Mucosa of stomach (tissue), 1 donor: ENCODE measurements at regions not wholly inside any gene's neighbourhood (a gene's known extent, or its start where the extent isn't known, plus 50 kb on each side); places are given as distances from the start of the nearest gene placed in this dataset.

ENCODE experiments used
- H3K27me3 ChIP-seq: one replicate; pipeline ENCODE4 v1.7.0; 2013; ENCODE audit warnings: mild to moderate bottlenecking, low read length; ENCODE audit not compliant: control insufficient read depth, insufficient read depth
- H3K36me3 ChIP-seq: one replicate; pipeline ENCODE4 v1.7.0; 2013; ENCODE audit warnings: low read length; ENCODE audit not compliant: control insufficient read depth, insufficient read depth
- H3K4me1 ChIP-seq: one replicate; pipeline ENCODE4 v1.7.0; 2013; ENCODE audit warnings: mild to moderate bottlenecking, low read length; ENCODE audit not compliant: control insufficient read depth, insufficient read depth
- H3K4me3 ChIP-seq: one replicate; pipeline ENCODE4 v1.7.0; 2013; ENCODE audit warnings: low read length
- H3K9ac ChIP-seq: one replicate; pipeline ENCODE4 v1.7.0; 2013; ENCODE audit warnings: mild to moderate bottlenecking, low read length, moderate library complexity
- H3K9me3 ChIP-seq: one replicate; pipeline ENCODE4 v1.7.0; 2013; ENCODE audit warnings: mild to moderate bottlenecking, low read length, moderate library complexity; ENCODE audit not compliant: control insufficient read depth
- donor health status: Pancreatic carcinoma.

- no peaks in the 10 kb centered on the region for H3K4me1 ChIP-seq
- H3K9ac ChIP-seq: no peak overlapping the region
- no peaks in the 10 kb centered on the region for H3K9me3 ChIP-seq
- no peaks in the 10 kb centered on the region for H3K27me3 ChIP-seq
- no peak overlapping the region for H3K4me3 ChIP-seq
- no peaks in the 10 kb centered on the region for H3K36me3 ChIP-seq
Observed at GRCh38 chr15:97045666-97046421, 715.3 kb downstream of the NR2F2 start.

- Histone ChIP-seq H3K36me3 (no peaks in the 10 kb centered on the region), H3K9ac (no peak overlapping the region), H3K9me3 (no peaks in the 10 kb centered on the region), H3K4me3 (no peak overlapping the region), H3K4me1 (no peaks in the 10 kb centered on the region), H3K27me3 (no peaks in the 10 kb centered on the region)
Observed at GRCh38 chr15:97052513-97052912, 722.0 kb downstream of the NR2F2 start.

DNA sequence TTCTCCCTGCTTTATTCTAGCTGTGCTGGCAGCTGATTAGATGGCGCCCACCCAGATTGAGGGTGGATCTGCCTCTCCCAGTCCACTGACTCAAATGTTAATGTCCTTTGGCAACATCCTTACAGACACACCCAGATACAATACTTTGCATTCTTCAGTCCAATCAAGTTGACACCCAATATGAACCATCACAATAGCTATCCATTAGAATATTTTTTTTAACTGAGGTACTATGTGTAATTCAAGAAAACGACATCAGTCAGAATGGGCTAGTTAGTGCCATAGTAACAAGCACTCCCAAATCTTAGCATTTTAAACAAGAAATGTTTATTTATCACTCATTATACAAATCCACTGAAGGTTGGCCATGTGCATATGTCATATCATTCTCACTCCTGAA is 723.1 kb downstream of the NR2F2 start:
- Histone ChIP-seq H3K36me3 (no peaks in the 10 kb centered on the region), H3K27me3 (no peaks in the 10 kb centered on the region), H3K9me3 (no peaks in the 10 kb centered on the region), H3K9ac (no peak overlapping the region), H3K4me3 (no peak overlapping the region), H3K4me1 (no peaks in the 10 kb centered on the region)

GRCh38 chr15:97057503-97057902 is 727.0 kb downstream of the NR2F2 start:
- H3K36me3 ChIP-seq: no peaks in the 10 kb centered on the region
- no peaks in the 10 kb centered on the region for H3K9me3 ChIP-seq
- H3K4me1 ChIP-seq: no peaks in the 10 kb centered on the region
- H3K27me3 ChIP-seq: no peaks in the 10 kb centered on the region
- H3K4me3 ChIP-seq: no peak overlapping the region
- H3K9ac ChIP-seq: no peak overlapping the region

DNA sequence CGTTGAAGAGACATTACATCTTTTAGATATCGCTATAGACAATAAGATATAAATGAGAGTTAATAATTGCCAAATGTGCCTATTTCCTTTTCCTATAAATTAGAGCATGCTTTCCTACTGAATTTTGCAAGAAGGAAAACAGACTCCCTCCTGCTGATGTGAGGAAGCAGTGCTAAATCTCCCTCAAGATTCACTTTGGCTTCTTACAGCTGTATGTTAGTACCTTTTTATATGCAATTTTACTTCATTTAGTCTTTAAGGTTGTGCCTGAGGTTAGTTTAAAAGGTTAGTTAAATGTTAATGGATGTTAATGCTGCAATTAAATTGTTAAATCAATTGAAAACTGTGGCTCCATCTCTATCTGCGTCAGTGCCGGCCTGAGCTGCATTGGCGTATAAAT is 728.8 kb downstream of the NR2F2 start:
- no peaks in the 10 kb centered on the region for H3K36me3 ChIP-seq

DNA sequence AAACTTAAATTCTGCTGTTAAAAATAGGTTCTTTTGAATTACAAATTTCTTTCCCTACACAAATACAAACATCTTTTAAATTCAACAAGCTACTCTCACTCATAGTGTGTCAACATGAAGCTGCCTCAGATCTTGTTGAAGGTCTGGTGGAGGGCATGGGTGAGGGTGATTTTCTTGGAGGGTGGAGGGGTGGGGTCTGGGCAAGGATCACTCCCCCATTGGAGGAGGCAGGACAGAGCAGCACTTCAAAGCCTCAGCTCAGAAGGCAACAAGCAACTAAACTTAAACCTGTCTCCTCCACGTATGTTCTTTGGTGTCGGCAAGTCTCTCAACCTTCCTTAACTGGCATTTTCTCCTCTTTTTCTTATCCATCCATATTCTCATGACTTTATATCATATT is 730.9 kb downstream of the NR2F2 start:
- no peak overlapping the region for H3K9ac ChIP-seq
- no peak overlapping the region for H3K4me3 ChIP-seq
- no peaks in the 10 kb centered on the region for H3K9me3 ChIP-seq
- no peaks in the 10 kb centered on the region for H3K36me3 ChIP-seq
- H3K4me1 ChIP-seq: no peaks in the 10 kb centered on the region
- H3K27me3 ChIP-seq: no peaks in the 10 kb centered on the region

More for the DNA sequence above, 728.8 kb downstream of the NR2F2 start:
- H3K4me3 ChIP-seq: no peak overlapping the region
- H3K4me1 ChIP-seq: no peaks in the 10 kb centered on the region
- H3K27me3 ChIP-seq: no peaks in the 10 kb centered on the region
- H3K9ac ChIP-seq: no peak overlapping the region
- H3K9me3 ChIP-seq: no peaks in the 10 kb centered on the region

- Histone ChIP-seq H3K36me3 (no peaks in the 10 kb centered on the region), H3K4me3 (no peak overlapping the region), H3K9ac (no peak overlapping the region), H3K27me3 (no peaks in the 10 kb centered on the region), H3K9me3 (no peaks in the 10 kb centered on the region), H3K4me1 (no peaks in the 10 kb centered on the region)
Observed at GRCh38 chr15:97071668-97072067, 741.2 kb downstream of the NR2F2 start.

- Histone ChIP-seq H3K27me3 (no peaks in the 10 kb centered on the region), H3K4me1 (no peaks in the 10 kb centered on the region), H3K9me3 (no peaks in the 10 kb centered on the region), H3K4me3 (no peak overlapping the region), H3K9ac (no peak overlapping the region), H3K36me3 (no peaks in the 10 kb centered on the region)
Observed at GRCh38 chr15:97072545-97072944, 742.0 kb downstream of the NR2F2 start.

GRCh38 chr15:97076011-97076410 is 745.5 kb downstream of the NR2F2 start:
- H3K27me3 ChIP-seq: no peaks in the 10 kb centered on the region

DNA sequence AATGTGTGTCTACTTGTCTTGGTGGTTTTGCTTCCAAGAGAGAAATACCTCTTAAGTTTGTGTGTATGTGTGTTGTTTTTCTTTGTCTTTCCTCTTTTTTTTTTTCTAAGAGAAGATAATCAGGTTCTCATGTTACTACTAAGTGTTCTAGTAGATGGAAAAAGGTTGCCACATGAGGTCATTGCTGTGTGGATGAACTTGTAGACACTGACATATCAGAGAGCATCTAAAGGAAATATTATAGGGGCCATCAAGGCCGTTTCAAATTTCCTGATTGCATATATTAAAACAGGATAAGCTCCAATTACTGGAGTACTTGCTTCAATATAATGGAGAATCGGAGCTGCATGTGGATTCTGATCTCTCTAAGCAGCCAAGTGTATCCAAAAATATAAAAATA is 747.5 kb downstream of the NR2F2 start:
- no peak overlapping the region for H3K4me3 ChIP-seq
- H3K36me3 ChIP-seq: no peaks in the 10 kb centered on the region
- H3K4me1 ChIP-seq: no peaks in the 10 kb centered on the region
- H3K9ac ChIP-seq: no peak overlapping the region
- H3K27me3 ChIP-seq: no peaks in the 10 kb centered on the region
- no peaks in the 10 kb centered on the region for H3K9me3 ChIP-seq

More at GRCh38 chr15:97076011-97076410, 745.5 kb downstream of the NR2F2 start:
- Histone ChIP-seq H3K4me1 (no peaks in the 10 kb centered on the region), H3K4me3 (no peak overlapping the region), H3K9ac (no peak overlapping the region), H3K9me3 (no peaks in the 10 kb centered on the region), H3K36me3 (no peaks in the 10 kb centered on the region)

DNA sequence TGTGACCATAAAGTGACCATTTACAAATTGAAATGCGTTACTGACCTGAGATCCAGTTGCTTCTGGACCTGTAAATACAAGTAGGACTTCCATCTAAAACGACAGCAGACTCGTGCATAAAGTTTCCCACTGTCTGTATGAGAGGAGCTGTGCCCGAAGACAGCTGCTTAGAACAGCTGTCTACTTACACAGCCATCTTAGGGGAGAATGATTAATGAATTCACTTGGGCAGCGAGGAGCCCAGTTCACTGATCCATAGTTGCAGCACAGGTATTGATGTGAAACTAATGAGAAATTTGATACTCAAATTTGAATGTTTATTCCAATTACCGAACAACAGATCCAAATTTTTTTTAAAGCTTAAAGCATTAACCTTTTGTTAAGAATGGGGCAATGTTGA is 748.1 kb downstream of the NR2F2 start:
- no peaks in the 10 kb centered on the region for H3K27me3 ChIP-seq
- no peaks in the 10 kb centered on the region for H3K36me3 ChIP-seq
- no peaks in the 10 kb centered on the region for H3K9me3 ChIP-seq
- no peak overlapping the region for H3K4me3 ChIP-seq
- H3K4me1 ChIP-seq: no peaks in the 10 kb centered on the region
- H3K9ac ChIP-seq: no peak overlapping the region

- Histone ChIP-seq H3K9ac (no peak overlapping the region), H3K36me3 (no peaks in the 10 kb centered on the region), H3K27me3 (no peaks in the 10 kb centered on the region), H3K4me3 (no peak overlapping the region), H3K9me3 (no peaks in the 10 kb centered on the region), H3K4me1 (no peaks in the 10 kb centered on the region)
Observed at GRCh38 chr15:97081666-97082226, 751.2 kb downstream of the NR2F2 start.
